PC-3 (cell line): ENCODE measurements at regions not wholly inside any gene's neighbourhood (a gene's known extent, or its start where the extent isn't known, plus 50 kb on each side); places are given as distances from the start of the nearest gene placed in this dataset.

ENCODE experiments used
- CTCF ChIP-seq: fragments of 300-600 bp; sonication (generic); conservative IDR thresholded peaks from 2 replicates; pipeline ENCODE4 v1.5.1; 2017; ENCODE audit warnings: antibody characterized with exemption, low read depth, mild to moderate bottlenecking, low read length
- EZH2 ChIP-seq: fragments of 300-600 bp; sonication (generic); IDR thresholded peaks from one replicate; pipeline ENCODE4 v1.6.1; 2017; ENCODE audit warnings: antibody characterized with exemption, mild to moderate bottlenecking, low read length; ENCODE audit not compliant: unreplicated experiment
- EZH2phosphoT487 ChIP-seq: fragments of 300-600 bp; sonication (generic); IDR thresholded peaks from 2 replicates; pipeline ENCODE4 v1.6.1; 2018; ENCODE audit warnings: mild to moderate bottlenecking, antibody characterized with exemption, low read length, borderline replicate concordance

- TF ChIP-seq CTCF (no peak), EZH2 (no peak), EZH2phosphoT487 (no peak)
Measured at GRCh38 chr13:97802213-97802612, 151.3 kb upstream of the IPO5 start.
